HG02623 (cell line): ENCODE measurements at regions not wholly inside any gene's neighbourhood (a gene's known extent, or its start where the extent isn't known, plus 50 kb on each side); places are given as distances from the start of the nearest gene placed in this dataset.
"Not testable (repeated sequence)": the region's sequence is repeated elsewhere in the genome, so short reads cannot be mapped to it uniquely, and the experiment has no call there.

Experiments
- ATAC-seq: cut with Tn5 transposase; IDR thresholded peaks from one replicate; pipeline ENCODE4 v1.9.1; 2021; ENCODE audit warnings: moderate library complexity; ENCODE audit not compliant: unreplicated experiment

- no peak for ATAC-seq
Measured at GRCh38 chr3:15903164-15903563, 105.4 kb upstream of the ANKRD28 start.

- ATAC-seq, result no peak
Measured at GRCh38 chr3:15903759-15904720, 106.3 kb upstream of the ANKRD28 start.

GRCh38 chr3:15905041-15905440, 107.3 kb upstream of the ANKRD28 start:
- ATAC-seq, result no peak

GRCh38 chr3:15907403-15907802, 109.6 kb upstream of the ANKRD28 start:
- not testable (repeated sequence) for ATAC-seq

GRCh38 chr3:15918988-15919387, 121.2 kb upstream of the ANKRD28 start:
- ATAC-seq, result no peak

GRCh38 chr3:15919971-15920370, 122.2 kb upstream of the ANKRD28 start:
- no peak for ATAC-seq

- ATAC-seq, result no peak
Measured at GRCh38 chr3:15923640-15924405, 126.0 kb upstream of the ANKRD28 start.

- ATAC-seq, result no peak
Measured at GRCh38 chr3:15924914-15925313, 127.1 kb upstream of the ANKRD28 start.

GRCh38 chr3:15926871-15927270, 129.1 kb upstream of the ANKRD28 start:
- no peak for ATAC-seq

GRCh38 chr3:15927969-15928368, 130.2 kb upstream of the ANKRD28 start:
- no peak for ATAC-seq

GRCh38 chr3:15929944-15930571, 132.3 kb upstream of the ANKRD28 start:
- ATAC-seq, result no peak

- ATAC-seq, result no peak
Measured at GRCh38 chr3:15932348-15933300, 134.8 kb upstream of the ANKRD28 start.

GRCh38 chr3:15933439-15934139, 135.8 kb upstream of the ANKRD28 start:
- ATAC-seq, result no peak

- no peak for ATAC-seq
Measured at GRCh38 chr3:15934389-15935195, 136.8 kb upstream of the ANKRD28 start.

GRCh38 chr3:15936312-15936711, 138.5 kb upstream of the ANKRD28 start:
- no peak for ATAC-seq

GRCh38 chr3:15940641-15941040, 142.9 kb upstream of the ANKRD28 start:
- ATAC-seq, result no peak

GRCh38 chr3:15941457-15941856, 143.7 kb upstream of the ANKRD28 start:
- ATAC-seq, result not testable (repeated sequence)

- ATAC-seq, result no peak
Measured at GRCh38 chr3:15941958-15942357, 144.2 kb upstream of the ANKRD28 start.

- no peak for ATAC-seq
Measured at GRCh38 chr3:15942462-15942861, 144.7 kb upstream of the ANKRD28 start.
